ENCODE measurements at regions not wholly inside any gene's neighbourhood (a gene's known extent, or its start where the extent isn't known, plus 50 kb on each side); places are given as distances from the start of the nearest gene placed in this dataset.
"Not testable (repeated sequence)": the region's sequence is repeated elsewhere in the genome, so short reads cannot be mapped to it uniquely, and the experiment has no call there.

GRCh38 chr7:130950741-130951140 is 216.7 kb upstream of the KLF14 start:
- DNase-seq = no peak

DNA sequence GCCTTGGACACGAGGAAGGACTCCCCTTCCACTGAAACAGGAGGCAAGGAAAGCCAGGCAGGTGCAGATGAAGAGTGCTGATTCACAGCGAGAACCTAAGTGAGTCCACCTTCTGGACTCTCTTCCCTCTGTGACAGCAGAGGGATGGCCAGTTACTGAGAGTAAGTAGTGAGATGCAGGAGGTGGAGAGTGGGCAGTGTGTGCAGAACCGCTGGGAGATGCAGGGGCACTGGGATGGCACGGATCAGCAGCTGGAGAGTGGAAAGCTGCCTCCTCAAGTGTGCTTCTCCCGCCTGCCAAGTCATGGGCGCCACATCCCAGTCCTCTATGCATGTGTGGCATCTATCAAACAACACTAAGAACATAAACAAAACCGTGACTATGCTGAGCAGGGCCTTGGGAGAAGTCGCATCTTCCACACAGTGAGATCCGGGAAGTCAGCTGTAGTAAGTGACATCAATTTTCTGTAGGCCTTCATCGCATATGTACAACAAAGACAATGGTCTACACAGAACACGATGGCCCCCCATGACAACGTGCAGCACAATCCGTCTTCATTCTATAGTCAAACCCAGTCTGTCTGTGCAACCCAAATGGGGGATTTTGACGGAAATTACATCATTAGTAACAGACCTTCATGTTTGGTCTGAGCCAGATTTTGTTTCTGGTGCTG is 217.4 kb upstream of the KLF14 start:
- DNase-seq = no peak

DNA sequence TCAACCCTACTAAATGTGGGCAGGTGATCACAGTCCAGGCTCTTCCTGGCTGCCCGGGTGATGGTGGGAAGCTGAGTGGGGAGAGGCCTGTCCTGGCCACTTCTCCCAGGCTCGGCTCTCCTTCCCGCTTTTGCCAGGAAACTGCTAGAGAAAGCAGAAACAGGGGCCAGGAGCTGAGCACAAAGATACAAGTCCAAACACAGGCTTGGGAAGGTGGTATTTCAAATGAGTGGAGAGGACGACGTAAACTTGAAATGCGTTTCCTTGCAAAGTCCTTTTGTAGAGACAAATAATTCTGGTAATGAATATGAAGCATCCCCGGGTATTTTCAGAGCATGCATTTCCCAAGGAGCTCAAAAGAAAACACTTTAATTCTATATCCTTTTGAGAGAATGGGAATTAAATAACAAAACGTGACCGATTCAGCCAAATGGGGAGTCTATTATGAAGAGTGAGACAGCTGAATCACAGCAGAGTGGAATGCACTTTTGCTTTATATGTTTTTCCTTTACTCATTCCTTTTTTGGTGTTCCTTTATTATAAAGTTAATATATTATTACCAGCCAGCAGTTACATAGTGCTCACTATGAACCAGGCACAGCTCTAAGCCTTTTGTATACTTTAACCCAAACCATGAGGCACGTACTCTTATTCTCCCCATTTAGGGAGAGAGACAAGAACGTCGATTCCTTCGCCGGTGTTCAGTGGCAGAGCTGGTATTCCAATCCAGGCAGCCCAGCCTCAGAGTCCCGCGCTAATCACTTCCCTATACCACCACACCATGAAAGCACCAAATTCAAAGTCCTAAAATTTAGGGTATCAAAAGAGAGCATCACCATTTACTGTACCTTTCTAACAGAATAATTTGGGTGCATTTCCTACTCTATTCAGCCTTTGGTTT is 218.2 kb upstream of the KLF14 start:
- no peak for DNase-seq

GRCh38 chr7:130953196-130953595 is 219.2 kb upstream of the KLF14 start:
- no peak for DNase-seq

DNA sequence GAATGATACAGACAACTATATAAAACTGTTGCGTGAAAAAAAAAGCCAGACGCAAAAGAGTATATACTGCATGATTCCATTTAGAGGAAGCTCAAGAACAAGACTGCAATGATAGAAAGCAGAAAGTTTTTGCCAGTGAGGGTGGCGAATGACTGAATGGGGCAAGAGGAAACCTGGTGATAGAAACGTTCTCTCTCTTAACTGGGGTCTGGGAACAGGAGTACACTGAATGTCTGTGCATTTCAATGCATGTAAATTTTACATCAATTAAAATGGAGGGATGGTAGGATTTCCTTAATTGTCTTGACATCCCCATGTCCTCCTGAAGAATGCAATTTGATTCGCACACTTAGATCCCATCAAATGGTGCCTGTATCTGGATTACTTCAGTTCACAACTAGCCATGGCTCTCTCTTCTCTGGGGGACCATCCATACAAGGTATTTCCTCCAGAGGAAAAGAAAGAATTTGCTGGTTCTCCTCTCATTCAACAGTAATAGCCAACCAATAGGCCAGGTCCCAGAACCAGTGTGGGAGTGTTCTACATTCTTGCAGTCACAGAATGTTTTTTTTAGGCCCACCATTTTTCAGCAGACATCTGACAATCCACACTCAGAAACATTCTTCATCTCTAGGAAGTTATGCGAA is 221.0 kb upstream of the KLF14 start:
- no peak for DNase-seq

DNA sequence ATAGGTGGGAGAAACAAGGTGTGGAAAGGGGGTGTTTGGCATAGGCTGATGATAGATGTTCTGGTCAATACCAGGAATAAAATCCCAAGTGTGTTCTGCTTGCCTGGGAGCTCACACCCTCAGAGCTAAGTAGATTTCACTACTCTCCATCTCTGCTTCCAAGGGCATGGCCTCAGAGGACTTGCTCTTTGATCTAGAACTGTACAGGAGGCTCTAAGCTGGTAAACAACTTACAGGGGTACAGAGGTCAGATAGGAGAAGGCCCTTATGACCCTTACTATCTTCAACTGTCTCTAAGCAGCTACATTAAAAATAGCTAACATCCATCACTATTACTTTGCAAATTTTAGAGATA is 221.5 kb upstream of the KLF14 start:
- DNase-seq = no peak

- no peak for DNase-seq
Observed at GRCh38 chr7:130956417-130957136, 222.6 kb upstream of the KLF14 start.

DNA sequence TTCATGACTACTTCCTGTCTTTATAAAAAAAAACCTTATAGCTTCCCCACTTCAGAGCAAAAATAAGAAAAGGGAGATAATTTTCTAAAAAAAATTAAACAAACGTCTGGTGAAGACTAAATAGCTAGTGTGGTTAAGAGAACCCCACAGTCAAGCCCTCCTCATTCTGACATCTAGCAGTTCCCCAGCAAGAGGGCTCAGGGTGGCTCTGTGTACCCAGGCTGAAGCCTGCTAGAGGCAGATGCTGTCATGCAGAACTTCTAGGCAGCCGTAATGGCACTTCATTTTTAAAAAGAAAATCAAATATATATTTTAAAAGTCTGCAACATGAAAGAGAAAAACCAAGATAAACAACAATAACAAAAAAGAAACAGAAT is 223.1 kb upstream of the KLF14 start:
- DNase-seq = no peak

DNA sequence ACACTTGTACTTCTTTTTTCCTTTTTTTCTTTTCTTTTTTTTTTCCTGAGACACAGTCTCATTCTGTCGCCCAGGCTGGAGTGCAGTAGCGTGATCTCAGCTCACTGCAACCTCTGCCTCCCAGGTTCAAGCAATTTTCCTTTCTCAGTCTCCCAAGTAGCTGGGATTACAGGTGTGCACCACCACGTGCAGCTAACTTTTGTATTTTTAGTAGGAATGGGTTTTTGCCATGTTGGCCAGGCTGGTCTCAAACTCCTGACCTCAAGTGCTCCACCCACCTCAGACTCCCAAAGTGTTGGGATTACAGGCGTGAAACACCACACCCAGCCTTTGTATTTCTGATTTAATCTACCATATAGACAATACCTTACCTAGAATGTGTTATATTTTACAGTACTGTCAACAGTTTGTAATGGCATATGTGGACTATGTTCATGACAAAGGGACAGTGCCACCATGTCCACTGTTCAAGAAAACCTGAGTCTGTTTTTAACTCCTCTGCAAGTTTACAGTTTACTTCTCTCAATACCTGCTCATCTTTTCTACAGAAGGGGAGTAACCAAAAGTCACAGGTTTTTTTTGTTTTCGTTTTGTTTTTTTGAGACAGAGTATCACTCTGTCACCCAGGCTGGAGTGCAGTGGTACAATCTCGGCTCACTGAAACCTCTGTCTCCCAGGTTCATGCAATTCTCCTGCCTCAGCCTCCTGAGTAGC is 223.9 kb upstream of the KLF14 start:
- DNase-seq = not testable (repeated sequence)

- no peak for DNase-seq
Observed at GRCh38 chr7:130958846-130959245, 224.8 kb upstream of the KLF14 start.

GRCh38 chr7:130959743-130960207 is 225.8 kb upstream of the KLF14 start:
- peak; percentile 65 for DNase-seq

DNA sequence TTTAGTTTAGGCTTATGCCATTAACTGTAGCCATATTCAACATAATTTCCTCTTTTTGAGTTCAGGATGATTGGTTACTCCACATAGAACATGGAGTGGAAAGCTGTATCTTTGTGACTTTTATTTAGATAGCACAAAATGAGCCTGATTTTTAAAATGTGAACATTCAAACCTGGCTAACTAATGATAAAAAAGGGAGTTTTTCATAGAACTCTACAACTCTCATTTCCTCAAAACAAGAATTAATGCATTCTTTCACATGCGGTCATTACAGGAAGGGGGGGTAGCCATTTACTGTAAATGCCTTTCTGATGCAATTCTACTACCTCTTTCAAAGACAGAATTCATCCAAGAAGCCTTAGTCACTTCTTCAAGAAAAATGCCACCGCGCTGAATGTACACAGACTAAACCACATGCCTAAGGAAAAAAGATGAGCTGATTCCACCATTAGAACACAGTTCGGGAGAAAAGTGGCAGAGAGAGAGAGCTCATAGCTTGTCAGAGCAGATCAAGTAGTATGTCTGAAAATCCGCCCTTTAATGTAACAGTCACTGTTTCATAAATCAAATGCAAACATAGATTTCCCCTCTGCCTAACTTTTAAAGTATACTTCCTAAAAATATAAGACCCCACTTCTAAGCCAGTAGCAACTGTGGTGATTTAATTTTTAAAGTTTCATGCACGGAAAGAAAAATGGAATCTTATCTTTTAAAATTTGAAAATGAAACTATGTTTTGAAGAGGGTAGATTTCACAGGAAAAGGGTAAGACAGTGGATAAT is 226.4 kb upstream of the KLF14 start:
- peak; percentile 47 for DNase-seq

DNA sequence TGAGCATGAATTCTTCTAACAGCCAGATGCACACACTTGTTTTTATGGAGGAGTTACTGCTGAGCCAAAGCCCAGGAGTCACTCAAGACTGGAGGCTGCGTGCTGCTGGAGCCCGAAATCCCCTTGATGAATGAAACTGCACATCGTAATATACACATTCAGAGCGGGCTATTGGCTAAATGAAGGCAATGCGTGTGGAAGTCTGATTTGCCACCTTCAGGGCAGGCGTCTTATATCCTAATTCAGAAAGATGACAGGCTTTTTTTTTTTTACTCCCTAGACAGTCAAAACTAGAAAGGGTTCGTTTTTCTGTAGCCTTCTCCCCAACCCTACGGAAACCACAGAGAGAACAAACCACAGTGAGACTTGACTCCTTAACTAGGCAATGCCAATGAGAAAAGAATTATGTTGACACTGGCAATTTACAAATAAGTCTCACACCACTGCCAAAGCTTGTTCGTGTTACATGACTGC is 227.2 kb upstream of the KLF14 start:
- DNase-seq = peak; percentile 70

GRCh38 chr7:130962109-130962508 is 228.1 kb upstream of the KLF14 start:
- no peak for DNase-seq

GRCh38 chr7:130963339-130963738 is 229.3 kb upstream of the KLF14 start:
- DNase-seq = no peak

DNA sequence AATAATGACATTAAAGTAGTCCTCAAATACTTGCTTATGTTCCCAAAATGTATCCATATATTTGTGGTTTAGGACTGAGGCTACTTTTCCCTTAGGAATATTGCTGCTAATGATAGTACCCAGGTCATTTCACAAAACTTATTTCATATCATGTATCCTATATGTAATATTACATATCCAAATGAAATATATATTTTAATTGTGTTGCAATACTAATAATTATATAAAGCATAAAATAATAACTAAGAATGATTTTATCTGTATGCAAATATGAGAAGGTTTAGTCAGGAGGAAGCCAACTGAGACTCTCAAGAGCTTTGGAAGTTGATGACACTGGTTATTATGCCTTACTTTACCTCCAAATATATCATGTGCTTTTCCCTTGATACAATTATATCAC is 231.5 kb upstream of the KLF14 start:
- no peak for DNase-seq

GRCh38 chr7:130966246-130967009 is 232.4 kb upstream of the KLF14 start:
- no peak for DNase-seq

DNA sequence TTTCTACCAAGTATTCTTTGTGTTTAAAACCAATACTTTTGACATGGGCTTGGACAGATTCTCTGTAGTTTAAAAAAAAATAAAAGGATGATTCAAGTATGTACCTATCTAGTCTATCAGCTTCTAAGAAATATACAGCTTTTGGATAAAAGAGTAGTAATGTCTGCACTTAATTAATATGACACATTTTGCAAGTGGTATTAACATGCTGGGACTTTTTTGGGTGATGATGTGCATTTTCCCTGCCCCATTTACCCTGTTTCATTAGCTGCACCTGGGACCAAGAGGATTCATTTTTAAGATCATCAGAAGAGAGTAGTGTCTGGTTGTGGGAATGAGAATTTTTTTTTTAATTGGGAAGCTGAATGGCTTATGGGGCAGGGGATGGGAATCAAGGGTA is 236.2 kb upstream of the KLF14 start:
- DNase-seq = no peak

DNA sequence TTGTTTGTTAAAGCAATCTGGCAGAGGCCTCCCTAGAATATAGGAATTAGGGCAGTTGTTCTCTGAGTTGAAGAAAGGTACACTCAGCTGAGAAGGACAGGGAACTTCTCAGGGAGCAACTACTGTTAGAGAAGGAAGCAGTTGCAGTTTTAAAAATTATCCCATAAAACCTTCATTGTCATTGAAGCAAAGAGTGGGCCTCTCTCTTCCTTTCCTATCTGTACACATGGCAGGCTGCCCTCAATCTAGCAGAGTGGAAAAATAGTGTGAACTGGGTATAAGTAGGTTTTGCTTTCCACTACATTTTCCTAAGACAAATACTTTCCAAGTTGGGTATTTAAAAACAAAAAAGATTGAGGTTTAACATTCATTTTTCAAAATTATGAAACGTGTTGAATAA is 236.7 kb upstream of the KLF14 start:
- DNase-seq = no peak

GRCh38 chr7:130971297-130971696 is 237.3 kb upstream of the KLF14 start:
- DNase-seq = peak; percentile 30

DNA sequence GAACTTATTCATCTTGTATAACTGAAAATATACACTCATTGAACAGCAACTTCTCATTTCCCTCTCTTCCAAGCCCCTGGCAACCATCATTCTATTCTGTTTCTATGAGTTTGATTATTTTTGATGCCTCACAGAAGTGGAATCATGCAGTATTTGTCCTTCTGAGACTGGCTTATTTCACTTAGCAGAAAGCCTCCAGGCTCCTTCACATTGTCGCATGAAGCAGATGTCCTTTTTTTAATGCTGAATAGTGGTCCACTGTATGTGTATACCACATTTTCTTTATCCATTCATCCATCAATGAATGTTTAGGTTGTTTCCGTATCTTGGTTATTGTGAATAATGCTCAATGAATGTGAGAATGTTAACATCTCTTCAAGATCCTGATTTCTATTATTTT is 238.2 kb upstream of the KLF14 start:
- no peak for DNase-seq

All from hematopoietic multipotent progenitor cell treated with erythropoietin and hydrocortisone succinate and interleukin-3 and kit ligand, for 8 days (in vitro differentiated cells).